ENCODE measurements at regions not wholly inside any gene's neighbourhood (a gene's known extent, or its start where the extent isn't known, plus 50 kb on each side); places are given as distances from the start of the nearest gene placed in this dataset.

GRCh38 chr15:35775471-35775870, 229.5 kb upstream of the DPH6 start:
- WGBS (ENCODE audit: insufficient coverage) = 40% methylated on average over 1 of the region's 4 CpGs
- DNase-seq (no peak), ATAC-seq (ENCODE audit: low read depth) (no peak)
- H3K27ac Mint-ChIP-seq = no peak overlapping the region
- Histone ChIP-seq H4K20me1 (ENCODE audit: control insufficient read depth, insufficient read depth, low read length, poor library complexity, severe bottlenecking) (no peaks in the 10 kb centered on the region), H3K9me3 (ENCODE audit: control extremely low read depth in 1 of 3, control insufficient read depth in 2 of 3, insufficient read depth in 1 of 3, low read length in 2 of 3) (no peaks in the 10 kb centered on the region), H3K79me2 (ENCODE audit: control insufficient read depth, insufficient read depth, low read length) (no peaks in the 10 kb centered on the region), H2AFZ (ENCODE audit: insufficient read depth, low read depth, low read length, poor library complexity, severe bottlenecking) (no peak overlapping the region), H3K4me1 (ENCODE audit: control insufficient read depth in 2 of 2, insufficient read depth in 2 of 2, low read length in 2 of 2) (no peaks in the 10 kb centered on the region), H3K4me2 (replicated peaks; ENCODE audit: low read depth, low read length, poor library complexity, severe bottlenecking) (no peak overlapping the region), H3K27ac (ENCODE audit: low read length in 2 of 2) (no peak overlapping the region), H3K9ac (ENCODE audit: low read length) (no peak overlapping the region), H3K36me3 (replicated peaks in 1 of 2; ENCODE audit: control extremely low read depth in 1 of 2, control insufficient read depth in 1 of 2, extremely low read depth in 1 of 2, insufficient read depth in 2 of 2, low read length in 1 of 2) (no peaks in the 10 kb centered on the region), H3K4me3 (ENCODE audit: control extremely low read depth in 1 of 5, extremely low read depth in 1 of 5, insufficient read depth in 1 of 5, low read depth in 2 of 5, low read length in 4 of 5) (no peak overlapping the region), H3K27me3 (replicated peaks in 1 of 4; ENCODE audit: control extremely low read depth in 1 of 4, control insufficient read depth in 3 of 4, insufficient read depth in 4 of 4, low read length in 3 of 4) (no peaks in the 10 kb centered on the region)
- TF ChIP-seq CTCF (IDR thresholded peaks at IDR 0.05) (no peak), EZH2 (IDR thresholded peaks at IDR 0.05; ENCODE audit: borderline replicate concordance, insufficient read depth, low read depth, low read length, poor library complexity, severe bottlenecking) (no peak)
- no peaks in the 10 kb centered on the region for H3K27me3 Mint-ChIP-seq
- intact Hi-C loops (cut with micrococcal nuclease) = no loop called here
- ChIA-PET POLR2A (no interaction called here), CTCF (interaction anchor here (0.7 kb wide), 1 partner anchor 24 kb away, joined by 3 read pairs; no protein-coding TSS in a partner anchor)
- H3K9me3 Mint-ChIP-seq (ENCODE audit: insufficient read depth) = no peaks in the 10 kb centered on the region
- no peaks in the 10 kb centered on the region for H3K4me1 Mint-ChIP-seq
- no peak overlapping the region for H3K4me3 Mint-ChIP-seq

GRCh38 chr15:35777061-35777460, 231.1 kb upstream of the DPH6 start:
- no peak overlapping the region for H3K4me3 ChIP-seq (ENCODE audit: control extremely low read depth in 1 of 5, extremely low read depth in 1 of 5, insufficient read depth in 1 of 5, low read depth in 2 of 5, low read length in 4 of 5)
- no peaks in the 10 kb centered on the region for H3K27me3 ChIP-seq (replicated peaks in 1 of 4; ENCODE audit: control extremely low read depth in 1 of 4, control insufficient read depth in 3 of 4, insufficient read depth in 4 of 4, low read length in 3 of 4)
- no peak overlapping the region for H2AFZ ChIP-seq (ENCODE audit: insufficient read depth, low read depth, low read length, poor library complexity, severe bottlenecking)
- CTCF ChIA-PET = no interaction called here
- no peaks in the 10 kb centered on the region for H3K9me3 ChIP-seq (ENCODE audit: control extremely low read depth in 1 of 3, control insufficient read depth in 2 of 3, insufficient read depth in 1 of 3, low read length in 2 of 3)
- ATAC-seq (ENCODE audit: low read depth) (no peak), DNase-seq (no peak)
- H3K27me3 Mint-ChIP-seq = no peaks in the 10 kb centered on the region
- no peaks in the 10 kb centered on the region for H3K36me3 ChIP-seq (replicated peaks in 1 of 2; ENCODE audit: control extremely low read depth in 1 of 2, control insufficient read depth in 1 of 2, extremely low read depth in 1 of 2, insufficient read depth in 2 of 2, low read length in 1 of 2)
- H3K4me2 ChIP-seq (replicated peaks; ENCODE audit: low read depth, low read length, poor library complexity, severe bottlenecking) = no peak overlapping the region
- no peak overlapping the region for H3K27ac ChIP-seq (ENCODE audit: low read length in 2 of 2)
- POLR2A ChIA-PET = no interaction called here
- no peaks in the 10 kb centered on the region for H4K20me1 ChIP-seq (ENCODE audit: control insufficient read depth, insufficient read depth, low read length, poor library complexity, severe bottlenecking)
- no peaks in the 10 kb centered on the region for H3K4me1 Mint-ChIP-seq
- no peak overlapping the region for H3K9ac ChIP-seq (ENCODE audit: low read length)
- intact Hi-C loops (cut with micrococcal nuclease) = no loop called here
- H3K9me3 Mint-ChIP-seq (ENCODE audit: insufficient read depth) = no peaks in the 10 kb centered on the region
- 91% methylated on average over 7 of the region's 9 CpGs for WGBS (ENCODE audit: insufficient coverage)
- TF ChIP-seq EZH2 (IDR thresholded peaks at IDR 0.05; ENCODE audit: borderline replicate concordance, insufficient read depth, low read depth, low read length, poor library complexity, severe bottlenecking) (no peak), CTCF (IDR thresholded peaks at IDR 0.05) (no peak)
- H3K4me3 Mint-ChIP-seq = no peak overlapping the region
- H3K27ac Mint-ChIP-seq = no peak overlapping the region
- H3K4me1 ChIP-seq (ENCODE audit: control insufficient read depth in 2 of 2, insufficient read depth in 2 of 2, low read length in 2 of 2) = no peaks in the 10 kb centered on the region
- no peaks in the 10 kb centered on the region for H3K79me2 ChIP-seq (ENCODE audit: control insufficient read depth, insufficient read depth, low read length)
